ENCODE measurements at regions not wholly inside any gene's neighbourhood (a gene's known extent, or its start where the extent isn't known, plus 50 kb on each side); places are given as distances from the start of the nearest gene placed in this dataset.

DNA sequence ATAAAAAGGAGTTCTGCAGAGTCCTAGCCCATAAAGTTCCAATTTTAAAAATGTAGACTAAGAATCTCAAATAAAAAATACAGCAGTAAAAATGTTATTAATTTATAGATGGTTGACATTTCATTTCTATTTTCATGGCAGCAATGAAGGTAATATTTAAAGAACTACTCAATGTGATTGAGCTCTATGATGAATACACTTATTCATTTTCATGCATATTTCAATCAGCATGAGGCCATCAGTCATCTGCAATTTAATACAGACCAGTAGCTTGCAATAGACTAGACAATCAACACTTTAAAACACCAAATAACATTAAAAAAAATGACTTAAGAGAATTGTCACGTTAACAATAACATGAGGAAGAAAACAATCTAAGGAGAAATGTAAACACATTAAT, 1295.8 kb upstream of the ALCAM start:
- Histone ChIP-seq H3K27me3 (ENCODE audit: control insufficient read depth, extremely low read depth, insufficient read depth, low read length) (no peaks in the 10 kb centered on the region), H3K4me2 (ENCODE audit: control insufficient read depth, extremely low read depth, insufficient read depth, low read depth, low read length) (no peak overlapping the region), H3K4me3 (ENCODE audit: control insufficient read depth in 2 of 3, extremely low read depth in 1 of 3, insufficient read depth in 2 of 3, low read depth in 1 of 3, low read length in 3 of 3) (no peak overlapping the region), H3K9me1 (ENCODE audit: control insufficient read depth, extremely low read depth, insufficient read depth, low read length) (no peaks in the 10 kb centered on the region), H3K9ac (ENCODE audit: control insufficient read depth, extremely low read depth, insufficient read depth, low read length) (no peak overlapping the region), H3K27ac (ENCODE audit: control insufficient read depth, insufficient read depth, low read length) (no peak overlapping the region), H3K9me3 (ENCODE audit: control insufficient read depth, low read depth, low read length) (no peaks in the 10 kb centered on the region), H4K20me1 (ENCODE audit: control insufficient read depth, extremely low read depth, insufficient read depth, low read length) (no peaks in the 10 kb centered on the region), H3K36me3 (ENCODE audit: control insufficient read depth in 2 of 2, extremely low read depth in 1 of 2, insufficient read depth in 2 of 2, low read length in 2 of 2) (no peaks in the 10 kb centered on the region), H2AFZ (ENCODE audit: control insufficient read depth, low read length) (no peak overlapping the region), H3K79me2 (ENCODE audit: control insufficient read depth, insufficient read depth, low read length) (no peaks in the 10 kb centered on the region), H3K4me1 (ENCODE audit: control insufficient read depth, extremely low read depth, insufficient read depth, low read length) (no peaks in the 10 kb centered on the region)
- DNase-seq (ENCODE audit: low read depth, low spot score) (no peak), FAIRE-seq (no peak)
- dilution Hi-C loops (cut with MboI; ENCODE audit: extremely low pct_ligation_motif_present, low sequenced_read_pairs) = no loop called here
- no peak for TF ChIP-seq EZH2 (IDR thresholded peaks at IDR 0.05; ENCODE audit: low read length)
- TF ChIP-seq, protein P1, sequence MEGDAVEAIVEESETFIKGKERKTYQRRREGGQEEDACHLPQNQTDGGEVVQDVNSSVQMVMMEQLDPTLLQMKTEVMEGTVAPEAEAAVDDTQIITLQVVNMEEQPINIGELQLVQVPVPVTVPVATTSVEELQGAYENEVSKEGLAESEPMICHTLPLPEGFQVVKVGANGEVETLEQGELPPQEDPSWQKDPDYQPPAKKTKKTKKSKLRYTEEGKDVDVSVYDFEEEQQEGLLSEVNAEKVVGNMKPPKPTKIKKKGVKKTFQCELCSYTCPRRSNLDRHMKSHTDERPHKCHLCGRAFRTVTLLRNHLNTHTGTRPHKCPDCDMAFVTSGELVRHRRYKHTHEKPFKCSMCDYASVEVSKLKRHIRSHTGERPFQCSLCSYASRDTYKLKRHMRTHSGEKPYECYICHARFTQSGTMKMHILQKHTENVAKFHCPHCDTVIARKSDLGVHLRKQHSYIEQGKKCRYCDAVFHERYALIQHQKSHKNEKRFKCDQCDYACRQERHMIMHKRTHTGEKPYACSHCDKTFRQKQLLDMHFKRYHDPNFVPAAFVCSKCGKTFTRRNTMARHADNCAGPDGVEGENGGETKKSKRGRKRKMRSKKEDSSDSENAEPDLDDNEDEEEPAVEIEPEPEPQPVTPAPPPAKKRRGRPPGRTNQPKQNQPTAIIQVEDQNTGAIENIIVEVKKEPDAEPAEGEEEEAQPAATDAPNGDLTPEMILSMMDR (optimal IDR thresholded peaks at IDR 0.05 in 1 of 3, IDR thresholded peaks at IDR 0.05 in 1 of 3, conservative IDR thresholded peaks at IDR 0.05 in 1 of 3; ENCODE audit: extremely low read depth in 1 of 3, insufficient read depth in 2 of 3, low read length in 3 of 3) = no peak

DNA sequence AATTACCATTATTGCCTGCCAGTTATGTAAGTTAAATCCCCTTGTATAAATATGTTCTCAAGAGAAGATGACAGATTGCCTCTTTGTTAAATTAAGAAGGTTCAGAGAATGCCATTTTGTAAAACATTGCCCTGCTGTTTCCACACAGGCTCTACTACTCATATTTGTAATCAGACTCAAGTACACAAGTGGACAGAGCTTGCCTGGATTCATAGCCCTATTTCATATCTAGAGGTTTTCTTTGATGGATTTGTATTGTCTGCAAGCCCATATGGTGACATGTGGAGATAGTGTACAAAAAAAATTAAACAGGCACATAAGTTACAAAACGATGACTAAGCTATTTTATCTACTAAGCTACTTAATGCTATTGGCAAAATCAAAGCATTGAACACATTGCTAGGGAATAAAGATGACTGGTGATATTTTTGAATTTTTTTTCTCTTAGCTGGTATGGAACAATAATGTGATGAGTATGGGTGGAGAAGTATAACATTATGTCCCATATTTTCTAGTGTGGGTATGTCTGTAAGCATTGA, 1286.6 kb upstream of the ALCAM start:
- H3K9me1 ChIP-seq (ENCODE audit: control insufficient read depth, extremely low read depth, insufficient read depth, low read length) = no peaks in the 10 kb centered on the region
- no peaks in the 10 kb centered on the region for H3K27me3 ChIP-seq (ENCODE audit: control insufficient read depth, extremely low read depth, insufficient read depth, low read length)
- no peaks in the 10 kb centered on the region for H3K9me3 ChIP-seq (ENCODE audit: control insufficient read depth, low read depth, low read length)
- dilution Hi-C loops (cut with MboI; ENCODE audit: extremely low pct_ligation_motif_present, low sequenced_read_pairs) = no loop called here
- H3K4me2 ChIP-seq (ENCODE audit: control insufficient read depth, extremely low read depth, insufficient read depth, low read depth, low read length) = no peak overlapping the region
- no peak overlapping the region for H2AFZ ChIP-seq (ENCODE audit: control insufficient read depth, low read length)
- no peak overlapping the region for H3K4me3 ChIP-seq (ENCODE audit: control insufficient read depth in 2 of 3, extremely low read depth in 1 of 3, insufficient read depth in 2 of 3, low read depth in 1 of 3, low read length in 3 of 3)
- no peaks in the 10 kb centered on the region for H3K36me3 ChIP-seq (ENCODE audit: control insufficient read depth in 2 of 2, extremely low read depth in 1 of 2, insufficient read depth in 2 of 2, low read length in 2 of 2)
- no peaks in the 10 kb centered on the region for H4K20me1 ChIP-seq (ENCODE audit: control insufficient read depth, extremely low read depth, insufficient read depth, low read length)
- FAIRE-seq (no peak), DNase-seq (ENCODE audit: low read depth, low spot score) (no peak)
- no peak overlapping the region for H3K27ac ChIP-seq (ENCODE audit: control insufficient read depth, insufficient read depth, low read length)
- no peaks in the 10 kb centered on the region for H3K4me1 ChIP-seq (ENCODE audit: control insufficient read depth, extremely low read depth, insufficient read depth, low read length)
- no peak for TF ChIP-seq EZH2 (IDR thresholded peaks at IDR 0.05; ENCODE audit: low read length)
- TF ChIP-seq, protein P1 (optimal IDR thresholded peaks at IDR 0.05 in 1 of 3, IDR thresholded peaks at IDR 0.05 in 1 of 3, conservative IDR thresholded peaks at IDR 0.05 in 1 of 3; ENCODE audit: extremely low read depth in 1 of 3, insufficient read depth in 2 of 3, low read length in 3 of 3) = no peak
- H3K9ac ChIP-seq (ENCODE audit: control insufficient read depth, extremely low read depth, insufficient read depth, low read length) = no peak overlapping the region
- H3K79me2 ChIP-seq (ENCODE audit: control insufficient read depth, insufficient read depth, low read length) = no peaks in the 10 kb centered on the region
